ENCODE measurements at regions not wholly inside any gene's neighbourhood (a gene's known extent, or its start where the extent isn't known, plus 50 kb on each side); places are given as distances from the start of the nearest gene placed in this dataset.

- Mint-ChIP-seq H3K9me3 (ENCODE audit: unreplicated experiment) (no peaks in the 10 kb centered on the region), H3K27ac (ENCODE audit: low read depth, unreplicated experiment) (no peak overlapping the region), H3K36me3 (ENCODE audit: insufficient read depth, unreplicated experiment) (peaks cover 14% of the 10 kb centered on the region), H3K4me1 (ENCODE audit: insufficient read depth, unreplicated experiment) (peaks cover 48% of the 10 kb centered on the region), H3K4me3 (ENCODE audit: unreplicated experiment) (no peak overlapping the region), H3K27me3 (ENCODE audit: insufficient read depth, unreplicated experiment) (no peaks in the 10 kb centered on the region)
- CTCF ChIA-PET = interaction anchor here (7.6 kb wide), 1 partner anchor 8 kb away, joined by 87 read pairs; no protein-coding TSS in a partner anchor
- TF ChIP-seq CTCF (IDR thresholded peaks at IDR 0.05; ENCODE audit: unreplicated experiment) = no peak
- DNase-seq (ENCODE audit: unreplicated experiment) = no peak
- no TSS peak for BruUV-seq (replicated peaks)
- POLR2A ChIA-PET = interaction anchor here (0.8 to 8.3 kb wide), 3 partner anchors 8 to 57 kb away, joined by 3 to 178 read pairs (median 11); no protein-coding TSS in a partner anchor
- intact Hi-C loops (cut with micrococcal nuclease) = no loop called here
Observed at GRCh38 chr7:130950741-130951140, 216.7 kb upstream of the KLF14 start.

GRCh38 chr7:130951303-130951975, 217.4 kb upstream of the KLF14 start:
- ChIA-PET CTCF (interaction anchor here (0.9 to 7.6 kb wide), 3 partner anchors 7 to 77 kb away, joined by 4 to 87 read pairs (median 5); no protein-coding TSS in a partner anchor), POLR2A (interaction anchor here (0.8 to 1.3 kb wide), 3 partner anchors 9 to 60 kb away, joined by 3 to 6 read pairs (median 3); no protein-coding TSS in a partner anchor)
- TF ChIP-seq CTCF (IDR thresholded peaks at IDR 0.05; ENCODE audit: unreplicated experiment) = no peak
- Mint-ChIP-seq H3K9me3 (ENCODE audit: unreplicated experiment) (no peaks in the 10 kb centered on the region), H3K27ac (ENCODE audit: low read depth, unreplicated experiment) (no peak overlapping the region), H3K27me3 (ENCODE audit: insufficient read depth, unreplicated experiment) (no peaks in the 10 kb centered on the region), H3K36me3 (ENCODE audit: insufficient read depth, unreplicated experiment) (peaks cover 9% of the 10 kb centered on the region), H3K4me3 (ENCODE audit: unreplicated experiment) (no peak overlapping the region), H3K4me1 (ENCODE audit: insufficient read depth, unreplicated experiment) (peaks cover 48% of the 10 kb centered on the region)
- BruUV-seq (replicated peaks) = no TSS peak
- intact Hi-C loops (cut with micrococcal nuclease) = no loop called here
- DNase-seq (ENCODE audit: unreplicated experiment) = no peak

- intact Hi-C loops (cut with micrococcal nuclease) = no loop called here
- H3K9me3 Mint-ChIP-seq (ENCODE audit: unreplicated experiment) = no peaks in the 10 kb centered on the region
- H3K4me1 Mint-ChIP-seq (ENCODE audit: insufficient read depth, unreplicated experiment) = peaks cover 48% of the 10 kb centered on the region
- DNase-seq (ENCODE audit: unreplicated experiment) = no peak
- no peak for TF ChIP-seq CTCF (IDR thresholded peaks at IDR 0.05; ENCODE audit: unreplicated experiment)
- H3K27me3 Mint-ChIP-seq (ENCODE audit: insufficient read depth, unreplicated experiment) = no peaks in the 10 kb centered on the region
- ChIA-PET CTCF (interaction anchor here (0.9 to 1.0 kb wide), 2 partner anchors 8 to 78 kb away, joined by 4 to 5 read pairs; no protein-coding TSS in a partner anchor), POLR2A (interaction anchor here (0.7 to 1.3 kb wide), 5 partner anchors 8 to 88 kb away, joined by 3 to 6 read pairs (median 3); no protein-coding TSS in a partner anchor)
- no peak overlapping the region for H3K4me3 Mint-ChIP-seq (ENCODE audit: unreplicated experiment)
- BruUV-seq (replicated peaks) = no TSS peak
- H3K36me3 Mint-ChIP-seq (ENCODE audit: insufficient read depth, unreplicated experiment) = peaks cover 9% of the 10 kb centered on the region
- H3K27ac Mint-ChIP-seq (ENCODE audit: low read depth, unreplicated experiment) = no peak overlapping the region
Observed at GRCh38 chr7:130951976-130952876, 218.2 kb upstream of the KLF14 start.

- H3K27me3 Mint-ChIP-seq (ENCODE audit: insufficient read depth, unreplicated experiment) = no peaks in the 10 kb centered on the region
- CTCF ChIA-PET = no interaction called here
- no peaks in the 10 kb centered on the region for H3K9me3 Mint-ChIP-seq (ENCODE audit: unreplicated experiment)
- H3K27ac Mint-ChIP-seq (ENCODE audit: low read depth, unreplicated experiment) = peak overlapping the region; percentile 19
- H3K4me3 Mint-ChIP-seq (ENCODE audit: unreplicated experiment) = no peak overlapping the region
- H3K36me3 Mint-ChIP-seq (ENCODE audit: insufficient read depth, unreplicated experiment) = peaks cover 1% of the 10 kb centered on the region
- intact Hi-C loops (cut with micrococcal nuclease) = no loop called here
- no peak for DNase-seq (ENCODE audit: unreplicated experiment)
- POLR2A ChIA-PET = interaction anchor here (0.7 to 12.1 kb wide), 3 partner anchors 7 to 87 kb away, joined by 3 to 178 read pairs (median 4); no protein-coding TSS in a partner anchor
- no TSS peak for BruUV-seq (replicated peaks)
- TF ChIP-seq CTCF (IDR thresholded peaks at IDR 0.05; ENCODE audit: unreplicated experiment) = no peak
- peaks cover 42% of the 10 kb centered on the region for H3K4me1 Mint-ChIP-seq (ENCODE audit: insufficient read depth, unreplicated experiment)
Observed at GRCh38 chr7:130953196-130953595, 219.2 kb upstream of the KLF14 start.
